Kidney capillary endothelial cell (primary cell): ENCODE measurements at regions not wholly inside any gene's neighbourhood (a gene's known extent, or its start where the extent isn't known, plus 50 kb on each side); places are given as distances from the start of the nearest gene placed in this dataset.
A peak's percentile ranks its signal among the peaks of the same experiment; 100 is the strongest.
"Not testable (repeated sequence)": the region's sequence is repeated elsewhere in the genome, so short reads cannot be mapped to it uniquely, and the experiment has no call there.

Experiments
- DNase-seq: peaks from one replicate; pipeline ENCODE4 v3.0.0-alpha.2; 2018; ENCODE audit warnings: low spot score

GRCh38 chr1:10940451-10940804 is 72.0 kb upstream of the TARDBP start:
- DNase-seq = no peak

DNA sequence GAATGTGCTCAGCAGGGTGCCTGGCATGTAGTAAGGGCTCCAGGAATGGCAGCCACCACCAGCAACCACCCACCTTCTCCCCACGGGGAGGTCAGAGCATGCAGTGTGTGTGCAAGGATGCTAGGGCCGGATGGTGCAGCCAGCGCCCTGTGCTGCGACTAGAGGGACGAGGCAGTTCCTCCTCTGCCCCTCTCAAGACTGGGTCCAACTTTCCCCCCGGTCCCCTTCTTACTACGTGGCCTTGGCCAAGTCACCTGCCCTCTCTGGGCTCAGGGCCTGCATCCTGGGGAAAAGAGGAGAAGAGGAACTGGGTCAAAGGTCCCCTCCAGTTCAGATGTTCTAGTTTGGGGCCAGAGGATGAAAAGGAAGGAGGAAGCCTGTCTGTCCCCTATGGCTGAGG is 71.6 kb upstream of the TARDBP start:
- DNase-seq = no peak

GRCh38 chr1:10941891-10942541 is 70.4 kb upstream of the TARDBP start:
- peak; percentile 17 for DNase-seq

DNA sequence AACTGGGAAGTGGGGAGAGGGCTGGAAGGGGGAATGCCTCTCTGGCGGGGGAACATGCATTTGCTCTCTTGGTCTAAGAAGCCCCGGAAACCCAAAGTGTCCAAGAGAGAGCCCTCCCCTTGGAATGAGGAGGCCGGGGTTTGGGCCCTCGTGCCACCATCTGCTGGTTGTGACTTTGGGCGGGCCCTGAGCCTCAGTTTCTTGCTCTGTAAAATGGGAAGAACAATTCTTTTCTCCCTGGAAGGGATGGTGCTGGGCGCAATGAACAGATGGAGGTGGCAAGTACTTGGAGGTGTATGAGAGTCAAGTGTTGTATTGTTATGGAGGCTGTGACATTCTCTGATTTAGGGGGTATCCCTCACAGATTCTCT is 69.9 kb upstream of the TARDBP start:
- DNase-seq = no peak

- DNase-seq = no peak
Observed at GRCh38 chr1:10943041-10943440, 69.4 kb upstream of the TARDBP start.

DNA sequence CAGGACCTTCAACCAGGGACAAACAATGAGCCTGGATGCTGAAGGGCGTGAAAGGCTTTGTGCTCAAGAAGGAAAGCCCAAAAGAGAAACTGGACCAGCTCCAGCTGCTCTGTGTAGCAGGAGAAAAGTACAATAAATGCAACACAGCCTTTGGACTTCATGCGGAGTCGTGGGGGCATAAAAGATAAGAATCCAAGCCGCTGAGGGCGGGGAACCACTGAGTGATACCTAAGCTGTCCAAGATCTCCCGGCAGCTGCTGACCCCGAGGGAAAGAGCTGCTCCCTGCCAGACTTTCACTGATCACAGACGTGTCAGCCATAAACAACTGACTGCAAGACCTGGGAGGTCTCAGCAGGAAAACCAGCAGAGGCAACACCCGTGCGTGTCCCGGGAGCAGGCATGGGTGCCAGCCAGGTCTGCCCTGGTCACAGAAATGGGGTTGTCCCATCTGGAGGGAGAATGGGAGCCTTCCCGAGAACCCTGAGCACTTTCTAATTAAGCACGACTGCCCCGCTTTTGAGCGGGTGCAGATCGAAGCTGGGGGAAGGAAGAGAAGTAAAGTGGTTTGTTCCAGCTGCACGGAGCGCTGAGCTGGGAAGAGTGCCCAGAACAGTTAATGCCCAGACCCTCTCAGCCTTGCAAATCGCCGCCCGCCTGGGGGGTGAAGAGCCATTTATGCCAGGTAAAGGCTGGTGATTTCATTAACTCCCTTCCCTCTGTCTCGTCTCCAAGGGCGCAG is 68.3 kb upstream of the TARDBP start:
- DNase-seq = no peak

DNA sequence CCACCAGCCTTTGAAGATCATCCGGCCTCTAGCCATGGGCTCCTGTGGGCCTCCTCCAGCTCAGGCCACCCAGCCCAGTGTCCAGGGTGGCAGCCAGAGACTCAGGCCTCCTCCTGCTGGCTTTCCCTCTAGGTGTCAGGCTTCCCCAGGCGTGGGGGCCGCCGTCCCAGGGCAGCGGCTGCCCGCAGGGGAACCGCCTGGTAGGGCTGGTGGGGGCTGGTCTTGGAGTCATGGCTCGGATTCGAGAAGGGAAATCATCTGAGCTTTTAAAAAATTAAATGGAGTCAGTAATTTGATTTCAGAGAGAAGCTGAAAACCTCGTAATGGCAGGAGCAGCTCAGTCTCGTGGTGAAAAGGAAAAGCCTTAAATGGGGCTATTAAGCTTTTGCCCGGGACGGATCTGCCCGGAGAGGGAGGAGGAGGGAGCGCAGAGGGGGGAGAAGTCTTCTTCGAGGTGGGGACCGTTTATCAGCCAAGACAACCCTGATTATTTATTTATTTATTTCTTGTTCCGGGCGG is 66.4 kb upstream of the TARDBP start:
- no peak for DNase-seq

GRCh38 chr1:10947181-10947580 is 65.3 kb upstream of the TARDBP start:
- no peak for DNase-seq

- DNase-seq = no peak
Observed at GRCh38 chr1:10947691-10948462, 64.6 kb upstream of the TARDBP start.

DNA sequence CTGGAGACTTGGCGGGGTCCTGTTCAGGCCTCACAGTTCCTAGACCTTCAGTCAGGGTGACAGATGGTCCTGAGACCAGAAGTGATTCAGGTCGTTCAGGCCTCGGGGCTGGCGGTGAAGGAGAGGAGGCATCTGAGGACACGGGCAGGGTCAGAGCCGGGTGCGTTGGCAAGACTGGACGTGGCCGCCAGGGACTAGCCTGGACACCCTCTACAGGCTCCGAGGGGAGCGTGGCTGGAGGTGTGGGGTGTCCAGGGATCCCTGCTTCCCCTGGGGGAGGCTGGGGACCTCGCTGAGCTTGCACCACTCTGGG is 64.0 kb upstream of the TARDBP start:
- no peak for DNase-seq

DNA sequence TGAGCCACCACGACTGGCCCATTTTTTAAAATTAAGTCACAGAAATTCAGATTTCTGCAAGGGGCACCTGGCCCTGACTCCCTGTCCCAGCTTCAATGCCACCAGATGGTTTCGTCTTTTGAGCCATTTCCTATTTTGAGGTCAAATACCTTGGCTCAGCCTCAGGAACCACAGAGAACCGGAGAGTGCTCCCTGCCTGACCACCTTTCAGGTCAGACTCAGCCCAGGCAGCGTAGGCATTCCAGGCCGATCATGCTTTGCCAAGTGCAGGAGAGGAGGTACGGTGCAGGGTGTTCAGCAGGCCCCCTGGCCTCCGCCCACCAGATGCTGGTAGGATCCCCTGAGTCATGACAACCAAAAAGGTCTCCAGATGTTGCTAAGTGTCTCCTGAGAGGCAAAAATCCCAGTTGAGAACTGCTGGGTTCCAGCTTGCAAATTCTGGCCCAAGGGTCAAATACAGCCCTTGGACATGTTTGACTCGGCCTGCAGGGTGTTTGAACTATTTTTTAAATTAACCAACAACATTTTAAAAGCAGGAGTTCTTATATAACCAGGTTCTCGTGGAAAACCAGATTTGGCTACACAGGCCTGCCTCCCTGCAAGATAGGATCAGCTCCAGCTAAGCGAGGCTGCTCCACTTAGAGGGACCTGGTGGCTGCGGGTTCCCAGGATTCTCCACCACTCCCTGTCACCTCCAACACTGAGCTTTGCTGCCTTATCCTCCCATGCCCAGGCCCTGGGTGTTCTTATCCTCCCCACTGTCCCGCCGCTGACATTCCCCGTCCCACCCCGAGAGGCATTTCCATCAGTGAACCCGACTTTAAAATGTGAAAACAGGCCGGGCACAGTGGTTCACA is 61.9 kb upstream of the TARDBP start:
- no peak for DNase-seq

DNA sequence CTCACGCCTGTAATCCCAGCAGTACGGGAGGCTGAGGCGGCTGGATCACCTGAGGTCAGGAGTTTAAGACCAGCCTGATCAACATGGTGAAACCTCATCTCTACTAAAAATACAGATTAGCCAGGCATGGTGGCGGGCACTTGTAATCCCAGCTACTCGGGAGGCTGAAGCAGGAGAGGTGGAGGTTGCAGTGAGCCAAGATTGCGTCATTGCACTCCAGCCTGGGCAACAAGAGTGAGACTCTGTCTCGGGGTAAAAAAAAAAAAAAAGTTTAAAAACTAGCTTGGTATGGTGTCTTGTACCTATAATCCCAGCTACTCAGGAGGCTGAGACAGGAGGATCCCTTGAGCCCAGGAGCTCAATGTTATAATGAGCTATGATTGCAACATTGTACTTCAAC is 61.2 kb upstream of the TARDBP start:
- DNase-seq = not testable (repeated sequence)

- DNase-seq = no peak
Observed at GRCh38 chr1:10951961-10952360, 60.5 kb upstream of the TARDBP start.

DNA sequence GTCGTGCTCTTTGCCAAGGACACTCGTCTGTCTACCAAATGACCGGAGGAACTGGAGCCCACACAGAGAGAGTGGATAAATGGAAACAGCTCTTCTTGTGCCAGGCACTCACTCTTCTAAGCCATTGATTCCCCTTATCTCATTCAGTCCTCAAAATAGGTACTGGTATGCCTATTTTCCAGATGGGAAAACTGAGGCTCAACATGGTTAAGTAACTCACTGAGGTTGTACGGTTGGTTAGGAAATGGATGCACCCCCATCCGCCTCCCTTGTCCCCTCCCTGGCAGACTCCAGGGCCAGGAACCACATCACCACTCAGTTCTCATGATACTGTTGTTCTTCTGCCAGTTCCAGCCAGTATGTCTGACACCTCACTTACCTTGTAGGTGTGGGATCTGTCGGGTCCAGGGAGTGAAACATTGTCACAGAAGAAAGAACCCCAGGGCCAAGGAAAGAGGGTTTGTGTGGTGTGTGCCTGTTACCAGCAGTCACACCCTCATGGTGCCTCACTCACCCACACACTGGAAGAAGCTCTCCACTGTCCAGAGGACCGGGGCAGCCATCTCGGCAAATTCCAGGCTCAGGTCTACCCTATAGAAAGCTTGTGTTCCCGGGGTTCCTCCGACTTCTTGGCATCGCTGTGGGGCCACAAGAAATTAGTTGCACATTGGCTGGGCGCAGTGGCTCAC is 58.8 kb upstream of the TARDBP start:
- no peak for DNase-seq

- DNase-seq = no peak
Observed at GRCh38 chr1:10957133-10957532, 55.3 kb upstream of the TARDBP start.

DNA sequence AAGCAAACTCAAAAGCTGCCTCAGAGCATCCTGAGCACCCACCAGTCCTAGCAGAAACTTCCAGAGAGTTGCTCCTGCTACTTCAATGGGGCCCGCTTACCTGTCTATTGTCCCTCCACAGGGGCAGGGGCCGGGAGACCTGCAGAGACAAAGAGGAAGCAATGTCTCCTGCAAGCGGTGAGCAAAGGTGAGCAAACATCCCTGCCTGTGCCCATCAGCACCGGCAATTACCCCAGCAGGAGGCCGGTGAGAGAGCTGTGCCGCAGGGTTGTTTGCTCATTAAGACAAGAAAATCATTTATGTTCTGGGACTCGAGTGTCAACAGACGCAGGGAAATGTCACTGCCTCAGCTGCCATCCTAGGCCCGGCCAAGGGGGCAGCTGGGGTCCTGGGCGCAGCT is 53.8 kb upstream of the TARDBP start:
- no peak for DNase-seq

DNA sequence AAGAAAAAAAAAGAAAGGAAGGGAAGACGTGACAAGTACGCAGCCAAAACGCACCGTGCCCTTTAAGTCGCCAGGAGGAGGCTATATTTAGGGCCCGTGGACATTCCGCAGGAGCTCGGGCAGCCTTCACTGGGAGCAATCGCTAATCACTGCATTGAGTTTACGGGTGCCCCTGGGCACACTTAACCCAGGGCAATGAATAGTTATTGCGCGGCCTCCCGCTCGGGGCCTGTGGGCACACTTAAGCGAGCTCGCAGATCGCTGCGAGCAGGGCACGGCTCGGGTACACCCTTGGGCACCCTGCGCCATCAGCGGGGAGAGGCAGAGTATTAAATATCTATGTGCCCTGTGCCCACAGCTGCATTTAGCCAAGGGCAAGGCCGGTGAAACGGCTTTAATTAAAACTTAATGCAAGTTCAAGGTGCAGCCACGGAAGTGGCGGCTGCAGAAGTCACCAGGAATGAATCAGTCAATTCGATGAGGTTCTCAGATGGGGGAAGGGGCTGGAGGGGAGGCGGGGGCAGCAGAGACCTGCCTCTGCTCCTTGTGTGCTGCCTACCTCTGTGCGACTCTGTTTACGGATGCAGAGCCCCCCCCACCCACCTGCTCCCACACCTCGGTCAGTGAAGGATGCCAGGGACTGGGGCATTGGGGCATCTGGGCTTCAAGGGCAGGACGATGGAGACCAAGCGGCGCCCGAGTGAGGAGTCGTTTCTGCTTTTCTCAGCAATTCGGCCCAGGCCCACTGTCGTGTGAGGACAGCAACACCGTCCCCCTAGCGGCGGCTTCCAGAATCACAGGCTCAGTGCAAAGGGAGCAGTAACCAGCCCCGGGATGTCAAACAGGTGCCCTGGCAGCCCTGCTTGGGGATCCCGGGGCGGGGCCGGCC is 51.8 kb upstream of the TARDBP start:
- DNase-seq = peak; percentile 48

- DNase-seq = no peak
Observed at GRCh38 chr1:10961300-10961833, 51.1 kb upstream of the TARDBP start.

- no peak for DNase-seq
Observed at GRCh38 chr1:10962483-10962882, 50.0 kb upstream of the TARDBP start.
